IMR-90 (cell line): ENCODE measurements at regions not wholly inside any gene's neighbourhood (a gene's known extent, or its start where the extent isn't known, plus 50 kb on each side); places are given as distances from the start of the nearest gene placed in this dataset.

ENCODE experiments used
- ATAC-seq: fragments of 200-7000 bp; cut with Tn5 transposase; 2 replicates; pipeline ENCODE4 v1.9.1; 2020; ENCODE audit warnings: low read depth, mild to moderate bottlenecking, moderate library complexity
- BruUV-seq: library from RNA; stranded (reverse); fragments of 400-500 nt; replicated peaks from 2 replicates; lab custom pipeline; 2021; lab: Mats Ljungman, UMichigan
- CTCF ChIA-PET: fragments of 300-600 bp; formaldehyde crosslinking; extraction: SDS; loops from one replicate; lab custom pipeline; 2021; ENCODE audit warnings: antibody characterized with exemption; lab: Yijun Ruan, JAX
- POLR2A ChIA-PET: fragments of 300-600 bp; sonication (Branson Sonifier 250); formaldehyde crosslinking; loops from one replicate; lab custom pipeline; 2022; ENCODE audit warnings: antibody characterized with exemption; ENCODE audit not compliant: unreplicated experiment; lab: Charles Lee
- DNase-seq: peaks from one replicate; pipeline ENCODE4 v3.0.0; 2013
- H2AFZ ChIP-seq: replicated peaks from 2 replicates; pipeline ENCODE3; 2013; ENCODE audit warnings: low read length, mild to moderate bottlenecking; ENCODE audit not compliant: poor library complexity
- H2AK5ac ChIP-seq: 2 replicates; pipeline ENCODE4 v1.6.1; 2013; ENCODE audit warnings: low read depth, low read length, inconsistent platforms
- H2AK9ac ChIP-seq: replicated peaks from 2 replicates; pipeline ENCODE3; 2013; ENCODE audit warnings: mild to moderate bottlenecking, low read depth, low read length, moderate library complexity; ENCODE audit not compliant: poor library complexity
- H2BK120ac ChIP-seq: 2 replicates; pipeline ENCODE4 v1.6.1; 2013; ENCODE audit warnings: low read depth, low read length, inconsistent platforms
- H2BK15ac ChIP-seq: 3 replicates; pipeline ENCODE4 v1.6.1; 2013; ENCODE audit warnings: low read depth, low read length, inconsistent platforms
- H2BK20ac ChIP-seq: 2 replicates; pipeline ENCODE4 v1.6.1; 2013; ENCODE audit warnings: low read depth, mild to moderate bottlenecking, inconsistent platforms, low read length, moderate library complexity
- H2BK5ac ChIP-seq: 2 replicates; pipeline ENCODE4 v1.6.1; 2013; ENCODE audit warnings: mild to moderate bottlenecking, low read depth, low read length, inconsistent platforms; ENCODE audit not compliant: poor library complexity, severe bottlenecking
- H3K14ac ChIP-seq: replicated peaks from 2 replicates; pipeline ENCODE4 v1.6.1; 2013; ENCODE audit warnings: low read depth, low read length, inconsistent platforms
- H3K18ac ChIP-seq: 2 replicates; pipeline ENCODE4 v1.6.1; 2013; ENCODE audit warnings: low read depth, low read length, control low read depth
- H3K23ac ChIP-seq: 2 replicates; pipeline ENCODE4 v1.6.1; 2013; ENCODE audit warnings: low read depth, low read length, inconsistent platforms
- H3K27ac ChIP-seq: 2 replicates; pipeline ENCODE4 v1.5.1; 2013; ENCODE audit warnings: mild to moderate bottlenecking, control low read depth, low read length; ENCODE audit not compliant: insufficient read depth
- H3K27me3 ChIP-seq: 2 replicates; pipeline ENCODE4 v1.6.1; 2013; ENCODE audit warnings: low read length; ENCODE audit not compliant: control insufficient read depth, insufficient read depth
- H3K36me3 ChIP-seq: 2 replicates; pipeline ENCODE4 v1.6.1; 2013; ENCODE audit warnings: low read length, mixed read lengths; ENCODE audit not compliant: control insufficient read depth, insufficient read depth
- H3K4ac ChIP-seq: 2 replicates; pipeline ENCODE4 v1.6.1; 2013; ENCODE audit warnings: low read depth, low read length, inconsistent platforms
- H3K4me1 ChIP-seq: 2 replicates; pipeline ENCODE4 v1.6.1; 2013; ENCODE audit warnings: low read length, mixed read lengths; ENCODE audit not compliant: control insufficient read depth, insufficient read depth
- H3K4me2 ChIP-seq: 2 replicates; pipeline ENCODE4 v1.6.1; 2013; ENCODE audit warnings: low read depth, mild to moderate bottlenecking, control low read depth, low read length, moderate library complexity
- H3K4me3 ChIP-seq: 2 replicates; pipeline ENCODE4 v1.5.1; 2013; ENCODE audit warnings: low read depth, mild to moderate bottlenecking, control low read depth, low read length, moderate library complexity; ENCODE audit not compliant: insufficient read depth
- H3K56ac ChIP-seq: 2 replicates; pipeline ENCODE4 v1.6.1; 2013; ENCODE audit warnings: low read length, inconsistent platforms; ENCODE audit not compliant: insufficient read depth; ENCODE audit errors: extremely low read depth
- H3K79me1 ChIP-seq, 2 experiments: 2 replicates each; pipeline ENCODE4 v1.6.1; 2013; ENCODE audit warnings: low read length in 2 of 2, inconsistent platforms in 1 of 2, low read depth in 1 of 2
- H3K9ac ChIP-seq: 2 replicates; pipeline ENCODE4 v1.6.1; 2013; ENCODE audit warnings: low read depth, low read length, control low read depth
- H3K9me1 ChIP-seq: 2 replicates; pipeline ENCODE4 v1.6.1; 2013; ENCODE audit warnings: low read length, inconsistent platforms; ENCODE audit not compliant: insufficient read depth
- H3K9me3 ChIP-seq: 2 replicates; pipeline ENCODE4 v1.6.1; 2013; ENCODE audit warnings: low read length; ENCODE audit not compliant: control insufficient read depth, insufficient read depth
- H4K20me1 ChIP-seq: 2 replicates; pipeline ENCODE4 v1.6.1; 2013; ENCODE audit warnings: low read length, inconsistent platforms; ENCODE audit not compliant: insufficient read depth
- H4K5ac ChIP-seq: 2 replicates; pipeline ENCODE4 v1.6.1; 2013; ENCODE audit warnings: mild to moderate bottlenecking, low read depth, low read length, control low read depth
- H4K8ac ChIP-seq, 2 experiments: 2 replicates each; pipeline ENCODE4 v1.6.1; 2013; ENCODE audit warnings: low read depth in 2 of 2, low read length in 2 of 2, control low read depth in 1 of 2, inconsistent platforms in 1 of 2
- H4K91ac ChIP-seq: 2 replicates; pipeline ENCODE4 v1.6.1; 2013; ENCODE audit warnings: low read depth, low read length, inconsistent platforms; ENCODE audit not compliant: insufficient read depth
- CEBPB ChIP-seq: IDR thresholded peaks from 2 replicates; pipeline ENCODE4 v1.6.1; 2012; ENCODE audit warnings: low read depth, low read length, improper control_type of control experiment
- CHD1 ChIP-seq: IDR thresholded peaks from 2 replicates; pipeline ENCODE4 v1.6.1; 2012; ENCODE audit warnings: low read depth, low read length, improper control_type of control experiment
- CTCF ChIP-seq: conservative IDR thresholded peaks from 2 replicates; pipeline ENCODE4 v1.5.1; 2012; ENCODE audit warnings: mild to moderate bottlenecking, low read depth, low read length, improper control_type of control experiment
- FOS ChIP-seq: fragments of 150-350 bp; IDR thresholded peaks from 2 replicates; pipeline ENCODE4 v1.6.1; 2016; ENCODE audit warnings: low read depth, low read length
- MAZ ChIP-seq: IDR thresholded peaks from 2 replicates; pipeline ENCODE4 v1.6.1; 2012; ENCODE audit warnings: low read depth, mild to moderate bottlenecking, low read length, improper control_type of control experiment, moderate library complexity, borderline replicate concordance
- NFE2L2 ChIP-seq: fragments of 150-350 bp; IDR thresholded peaks from 2 replicates; pipeline ENCODE4 v1.6.1; 2016; ENCODE audit warnings: low read depth, mild to moderate bottlenecking, low read length
- RAD21 ChIP-seq: IDR thresholded peaks from 2 replicates; pipeline ENCODE4 v1.6.1; 2012; ENCODE audit warnings: low read length, improper control_type of control experiment
- RCOR1 ChIP-seq: IDR thresholded peaks from 2 replicates; pipeline ENCODE4 v1.6.1; 2012; ENCODE audit warnings: mild to moderate bottlenecking, low read length, improper control_type of control experiment; ENCODE audit not compliant: insufficient replicate concordance
- WGBS, 2 experiments: methylation state at CpG; one replicate each; pipeline versions ENCODE4 v1.1.5 to v1.1.7; 2013; ENCODE audit warnings: missing lambda C conversion rate in 2 of 2; ENCODE audit not compliant: insufficient read length in 1 of 2; ENCODE audit errors: extremely low coverage in 2 of 2; 5-methylcytosine and 5-hydroxymethylcytosine counted together
- dilution Hi-C: fragments of 300-500 bp; cut with HindIII; formaldehyde crosslinking; loops from one replicate; pipeline ENCODE4 v1.14.3; 2018; ENCODE audit warnings: low sequenced_read_pairs; ENCODE audit not compliant: unreplicated experiment
- in situ Hi-C: fragments of 300-500 bp; cut with MboI; formaldehyde crosslinking; loops from 3 replicates; pipeline ENCODE4 v1.14.3; 2019; ENCODE audit warnings: low sequenced_read_pairs, inconsistent platforms, mixed read lengths
- intact Hi-C: fragments of 100-400 bp; cut with micrococcal nuclease; formaldehyde crosslinking; loops from 2 replicates; pipeline ENCODE4 v1.10.0; 2022

GRCh38 chr4:135210341-135210740 lies 1008.8 kb upstream of the PABPC4L start:
- in situ Hi-C loops, result no loop called here
- Histone ChIP-seq H3K9me3 (no peaks in the 10 kb centered on the region), H3K4me3 (no peak overlapping the region), H2BK5ac (no peak overlapping the region), H4K20me1 (no peaks in the 10 kb centered on the region), H3K56ac (no peak overlapping the region), H3K18ac (no peak overlapping the region), H2BK20ac (no peak overlapping the region), H3K27me3 (no peaks in the 10 kb centered on the region), H2BK15ac (no peak overlapping the region), H3K9ac (no peak overlapping the region), H3K79me1 (no peaks in the 10 kb centered on the region), H3K23ac (no peak overlapping the region), H3K14ac (no peak overlapping the region), H4K8ac (no peak overlapping the region), H2BK120ac (no peak overlapping the region), H3K4ac (no peak overlapping the region), H3K36me3 (no peaks in the 10 kb centered on the region), H4K5ac (no peak overlapping the region), H4K91ac (no peak overlapping the region), H3K4me1 (no peaks in the 10 kb centered on the region), H3K4me2 (no peak overlapping the region), H3K9me1 (no peaks in the 10 kb centered on the region), H2AFZ (no peak overlapping the region), H2AK5ac (no peak overlapping the region), H3K27ac (no peak overlapping the region), H2AK9ac (no peak overlapping the region)
- no CpG with 5 or more reads among the region's 5 CpGs for WGBS, 2 experiments
- DNase-seq (no peak), ATAC-seq (no peak)
- ChIA-PET POLR2A (no interaction called here), CTCF (no interaction called here)
- no TSS peak for BruUV-seq
- intact Hi-C loops, result no loop called here
- TF ChIP-seq CTCF, result no peak
- TF ChIP-seq FOS, result no peak
- TF ChIP-seq NFE2L2, result no peak
- TF ChIP-seq CHD1, result no peak
- no peak for TF ChIP-seq RCOR1
- TF ChIP-seq MAZ, result no peak
- TF ChIP-seq RAD21, result no peak
- no peak for TF ChIP-seq CEBPB
- dilution Hi-C loops, result no loop called here
